Neural crest cell (in vitro differentiated cells): ENCODE measurements at regions not wholly inside any gene's neighbourhood (a gene's known extent, or its start where the extent isn't known, plus 50 kb on each side); places are given as distances from the start of the nearest gene placed in this dataset.

Experiments used
- DNase-seq: peaks from one replicate; pipeline ENCODE4 v3.0.0; 2021; ENCODE audit warnings: low read depth, mixed read lengths, low spot score
- H3K27ac Mint-ChIP-seq: one replicate; pipeline ENCODE4 v1.8.0; 2021; ENCODE audit warnings: mild to moderate bottlenecking, mixed read lengths; ENCODE audit not compliant: unreplicated experiment
- H3K27me3 Mint-ChIP-seq: 2 replicates; pipeline ENCODE4 v1.8.0; 2021; ENCODE audit warnings: low read depth, mild to moderate bottlenecking, mixed read lengths
- H3K36me3 Mint-ChIP-seq: 2 replicates; pipeline ENCODE4 v1.8.0; 2021; ENCODE audit warnings: low read depth, mild to moderate bottlenecking, mixed read lengths
- H3K4me1 Mint-ChIP-seq: 2 replicates; pipeline ENCODE4 v1.8.0; 2021; ENCODE audit warnings: mixed read lengths
- H3K4me3 Mint-ChIP-seq: one replicate; pipeline ENCODE4 v1.8.0; 2021; ENCODE audit warnings: mild to moderate bottlenecking, mixed read lengths
- H3K9me3 Mint-ChIP-seq: 2 replicates; pipeline ENCODE4 v1.8.0; 2021; ENCODE audit warnings: mixed read lengths
- CTCF ChIP-seq: fragments of 200-600 bp; sonication (generic); conservative IDR thresholded peaks from 2 replicates; pipeline ENCODE4 v1.5.0; 2021; ENCODE audit warnings: antibody characterized with exemption, mild to moderate bottlenecking

DNA sequence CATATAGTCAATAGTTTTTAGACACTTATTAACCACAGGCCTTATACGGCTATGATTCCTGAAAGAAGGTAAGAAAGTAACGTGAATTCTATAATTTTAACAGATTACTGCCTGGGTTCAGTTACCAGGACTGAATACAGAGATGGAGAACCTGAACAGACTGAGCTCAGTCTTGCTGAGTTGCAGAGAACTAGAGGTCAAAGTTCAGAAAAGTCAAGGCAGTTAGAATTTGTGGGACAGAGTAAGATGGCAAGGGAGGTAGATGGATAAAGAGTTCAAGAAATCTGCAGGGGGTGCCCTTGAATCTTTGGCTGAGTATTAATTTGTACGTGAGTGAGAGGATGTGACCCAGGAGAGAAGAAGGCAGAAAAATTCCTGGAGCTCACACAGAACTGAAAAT is 320.1 kb upstream of the MAF start:
- Mint-ChIP-seq H3K4me1 (peaks cover 10% of the 10 kb centered on the region), H3K9me3 (no peaks in the 10 kb centered on the region), H3K36me3 (no peaks in the 10 kb centered on the region), H3K27ac (no peak overlapping the region), H3K4me3 (no peak overlapping the region), H3K27me3 (no peaks in the 10 kb centered on the region)
- DNase-seq, result no peak
- TF ChIP-seq CTCF, result no peak

GRCh38 chr16:79918916-79919315 is 318.4 kb upstream of the MAF start:
- no peak for TF ChIP-seq CTCF
- Mint-ChIP-seq H3K9me3 (no peaks in the 10 kb centered on the region), H3K27ac (no peak overlapping the region), H3K4me1 (peaks cover 10% of the 10 kb centered on the region), H3K36me3 (no peaks in the 10 kb centered on the region), H3K4me3 (no peak overlapping the region), H3K27me3 (no peaks in the 10 kb centered on the region)
- no peak for DNase-seq

DNA sequence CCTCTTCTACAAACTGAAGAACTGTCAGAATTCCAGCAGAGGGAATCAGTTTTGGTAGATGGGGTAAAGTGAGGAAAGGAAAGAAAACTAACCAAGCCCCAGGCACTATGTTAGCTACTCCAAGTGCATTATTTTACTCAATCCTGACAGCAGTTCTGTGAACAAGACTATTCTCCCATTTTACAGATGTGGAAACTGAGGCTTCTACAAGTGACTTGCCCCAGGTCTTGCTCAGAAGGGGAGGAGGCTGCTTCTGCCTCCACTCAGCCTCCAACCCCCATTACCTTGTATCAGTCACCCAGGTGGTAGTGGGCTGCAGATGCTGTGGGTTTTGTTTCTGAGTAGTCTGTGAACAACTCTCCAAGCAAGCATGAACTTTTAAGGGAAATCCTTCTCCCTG is 315.2 kb upstream of the MAF start:
- DNase-seq, result no peak
- Mint-ChIP-seq H3K4me1 (peaks cover 14% of the 10 kb centered on the region), H3K36me3 (no peaks in the 10 kb centered on the region), H3K27me3 (no peaks in the 10 kb centered on the region), H3K27ac (no peak overlapping the region), H3K4me3 (no peak overlapping the region), H3K9me3 (no peaks in the 10 kb centered on the region)
- TF ChIP-seq CTCF, result no peak

GRCh38 chr16:79914961-79915720 is 314.6 kb upstream of the MAF start:
- H3K27ac Mint-ChIP-seq, result no peak overlapping the region

DNA sequence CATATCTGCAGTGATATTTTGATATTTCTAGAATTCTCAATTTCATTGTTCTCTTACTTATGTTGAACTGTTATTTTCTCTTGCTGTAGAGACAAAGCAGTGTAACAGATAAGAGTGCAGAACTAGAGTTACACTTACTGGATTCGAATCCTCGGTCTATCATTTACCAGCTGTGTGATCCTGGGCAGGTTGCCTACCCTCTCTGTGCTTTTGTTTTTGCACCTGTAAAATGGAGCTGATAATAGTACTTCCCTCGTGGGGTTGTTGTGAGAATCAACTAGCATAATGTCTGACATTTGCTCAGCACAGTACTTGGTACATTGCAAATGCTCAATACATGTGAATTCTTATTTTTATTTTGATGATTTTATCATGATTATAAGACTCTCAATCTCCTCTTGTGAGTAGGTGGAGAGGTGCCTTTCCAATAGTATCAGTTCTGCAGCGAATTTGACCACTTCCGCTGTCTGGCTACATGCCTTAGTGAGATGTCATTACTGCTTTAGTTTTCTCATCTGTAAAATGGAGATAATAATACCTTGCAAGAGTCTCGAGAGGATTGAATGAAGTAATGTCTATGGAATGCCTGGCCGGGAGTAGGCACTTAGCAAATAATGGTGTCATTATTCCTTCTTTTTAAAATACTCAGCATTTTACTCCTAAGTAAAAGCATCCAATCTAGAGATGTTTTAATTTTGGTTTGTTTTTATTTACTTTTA is 312.2 kb upstream of the MAF start:
- Mint-ChIP-seq H3K36me3 (no peaks in the 10 kb centered on the region), H3K4me1 (peaks cover 20% of the 10 kb centered on the region), H3K4me3 (no peak overlapping the region), H3K27me3 (no peaks in the 10 kb centered on the region), H3K27ac (no peak overlapping the region), H3K9me3 (no peaks in the 10 kb centered on the region)
- no peak for DNase-seq
- TF ChIP-seq CTCF, result no peak

More at GRCh38 chr16:79914961-79915720, 314.6 kb upstream of the MAF start:
- Mint-ChIP-seq H3K9me3 (no peaks in the 10 kb centered on the region), H3K4me1 (peaks cover 18% of the 10 kb centered on the region), H3K4me3 (no peak overlapping the region), H3K27me3 (no peaks in the 10 kb centered on the region), H3K36me3 (no peaks in the 10 kb centered on the region)
- DNase-seq, result no peak
- no peak for TF ChIP-seq CTCF
